HepG2 (cell line): ENCODE measurements at regions not wholly inside any gene's neighbourhood (a gene's known extent, or its start where the extent isn't known, plus 50 kb on each side); places are given as distances from the start of the nearest gene placed in this dataset.

Experiments
- BCL6 ChIP-seq: IDR thresholded peaks from 2 replicates; pipeline ENCODE4 v1.6.1; 2016; ENCODE audit warnings: missing genetic modification reagents, missing compliant biosample characterization
- EHMT2 ChIP-seq: fragments of 200-600 bp; sonication (generic); IDR thresholded peaks from 2 replicates; pipeline ENCODE4 v1.7.0; 2017; ENCODE audit warnings: antibody characterized with exemption, low read depth, low read length, borderline replicate concordance
- ETV5 ChIP-seq: IDR thresholded peaks from 2 replicates; pipeline ENCODE4 v1.6.1; 2018; ENCODE audit warnings: missing biosample characterization, missing genetic modification reagents, inconsistent platforms, borderline replicate concordance
- MATR3 ChIP-seq: sonication (generic); formaldehyde crosslinking; IDR thresholded peaks from 2 replicates; pipeline ENCODE4 v1.4.0; 2020; ENCODE audit warnings: missing genetic modification reagents
- NR2F6 ChIP-seq, 2 experiments: IDR thresholded peaks; 2 replicates each; pipeline ENCODE4 v1.6.1; 2016; ENCODE audit warnings: antibody characterized with exemption in 1 of 2, mild to moderate bottlenecking in 1 of 2
- RBAK ChIP-seq: sonication (generic); formaldehyde crosslinking; IDR thresholded peaks from 2 replicates; pipeline ENCODE4 v1.5.1; 2020; ENCODE audit warnings: mild to moderate bottlenecking, missing genetic modification reagents
- SP140L ChIP-seq: sonication (generic); formaldehyde crosslinking; IDR thresholded peaks from 2 replicates; pipeline ENCODE4 v1.4.0; 2020; ENCODE audit warnings: missing genetic modification reagents, borderline replicate concordance
- ZBTB3 ChIP-seq: sonication (generic); formaldehyde crosslinking; IDR thresholded peaks from 2 replicates; pipeline ENCODE4 v1.4.0; 2020; ENCODE audit warnings: low read depth, mild to moderate bottlenecking, moderate library complexity, missing genetic modification reagents, borderline replicate concordance
- ZFP36L2 ChIP-seq: sonication (generic); formaldehyde crosslinking; IDR thresholded peaks from 2 replicates; pipeline ENCODE4 v1.4.0; 2020; ENCODE audit warnings: missing genetic modification reagents
- ZNF136 ChIP-seq: sonication (generic); formaldehyde crosslinking; IDR thresholded peaks from 2 replicates; pipeline ENCODE4 v1.8.1; 2022; ENCODE audit warnings: low read depth, mild to moderate bottlenecking, moderate library complexity, missing genetic modification reagents
- ZNF207 ChIP-seq: fragments of 450-650 bp; IDR thresholded peaks from 2 replicates; pipeline ENCODE4 v1.6.1; 2016; ENCODE audit warnings: antibody characterized with exemption, borderline replicate concordance
- ZNF225 ChIP-seq: sonication (generic); formaldehyde crosslinking; IDR thresholded peaks from 2 replicates; pipeline ENCODE4 v1.4.0; 2020; ENCODE audit warnings: mild to moderate bottlenecking, missing genetic modification reagents
- TF ChIP-seq, protein P1 (sequence below): sonication (generic); formaldehyde crosslinking; IDR thresholded peaks from 2 replicates; pipeline ENCODE4 v1.4.0; 2020; ENCODE audit warnings: missing genetic modification reagents, mild to moderate bottlenecking, borderline replicate concordance
- TF ChIP-seq, protein P2 (sequence below): sonication (generic); formaldehyde crosslinking; IDR thresholded peaks from 2 replicates; pipeline ENCODE4 v1.5.1; 2020; ENCODE audit warnings: missing genetic modification reagents, mild to moderate bottlenecking, borderline replicate concordance
- TF ChIP-seq, protein P3 (sequence below): sonication (generic); formaldehyde crosslinking; IDR thresholded peaks from 2 replicates; pipeline ENCODE4 v1.8.1; 2022; ENCODE audit warnings: low read depth, mild to moderate bottlenecking, missing genetic modification reagents
- TF ChIP-seq, protein P4 (sequence below): IDR thresholded peaks from 2 replicates; pipeline ENCODE4 v1.6.1; 2016; ENCODE audit warnings: control low read depth
- TF ChIP-seq, protein P5 (sequence below): sonication (generic); formaldehyde crosslinking; IDR thresholded peaks from 2 replicates; pipeline ENCODE4 v1.4.0; 2020; ENCODE audit warnings: missing genetic modification reagents
- TF ChIP-seq, protein P6 (sequence below): sonication (generic); formaldehyde crosslinking; IDR thresholded peaks from 2 replicates; pipeline ENCODE4 v1.9.0; 2022; ENCODE audit warnings: low read depth, missing genetic modification reagents

DNA sequence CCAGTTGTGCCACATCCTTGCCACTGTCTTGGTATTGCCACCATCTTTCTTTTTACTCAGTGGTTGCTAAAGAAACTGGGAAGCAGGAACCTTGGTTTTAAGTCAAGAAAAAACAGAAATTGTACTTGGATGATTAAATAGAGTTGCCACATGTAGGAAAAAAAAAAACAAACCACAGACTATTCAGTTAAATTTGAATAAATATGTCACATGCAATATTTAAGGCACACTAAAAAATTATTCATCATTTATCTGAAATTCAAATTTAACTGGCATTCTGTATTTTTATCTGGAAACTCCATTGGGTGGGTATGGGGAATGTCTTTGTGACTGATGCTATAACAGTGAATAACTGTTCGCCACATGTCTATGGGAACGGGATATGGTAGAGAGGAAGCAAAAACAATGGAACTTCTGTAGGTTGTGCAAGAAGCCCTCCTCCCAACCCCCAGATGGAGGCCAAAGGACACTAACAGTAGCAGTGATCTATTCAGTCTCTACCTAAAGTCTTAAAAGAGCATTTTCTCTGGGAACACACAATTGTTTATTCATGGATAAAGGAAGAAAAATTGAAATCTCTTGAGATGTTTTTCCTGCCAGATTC, 57.0 kb upstream of the PLAC8 start (continued):
- TF ChIP-seq, protein P1, sequence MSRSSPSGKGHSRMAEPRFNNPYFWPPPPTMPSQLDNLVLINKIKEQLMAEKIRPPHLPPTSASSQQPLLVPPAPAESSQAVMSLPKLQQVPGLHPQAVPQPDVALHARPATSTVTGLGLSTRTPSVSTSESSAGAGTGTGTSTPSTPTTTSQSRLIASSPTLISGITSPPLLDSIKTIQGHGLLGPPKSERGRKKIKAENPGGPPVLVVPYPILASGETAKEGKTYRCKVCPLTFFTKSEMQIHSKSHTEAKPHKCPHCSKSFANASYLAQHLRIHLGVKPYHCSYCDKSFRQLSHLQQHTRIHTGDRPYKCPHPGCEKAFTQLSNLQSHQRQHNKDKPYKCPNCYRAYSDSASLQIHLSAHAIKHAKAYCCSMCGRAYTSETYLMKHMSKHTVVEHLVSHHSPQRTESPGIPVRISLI (CRISPR knock-in tag): no peak
- TF ChIP-seq ETV5 (CRISPR knock-in tag) (peak; percentile 56; the same call in 1 of the 2 replicates), NR2F6 (IDR thresholded peaks at IDR 0.05) (0 out of 2 replicates have a peak, but pooled peaks have one; percentile 35), NR2F6 (CRISPR knock-in tag; IDR thresholded peaks at IDR 0.05) (peak; percentile 31; the same call in 1 of the 2 replicates), ZNF136 (no peak), BCL6 (CRISPR knock-in tag) (no peak), ZNF207 (no peak), EHMT2 (peak; percentile 72), RBAK (no peak), MATR3 (CRISPR knock-in tag) (no peak), ZNF225 (CRISPR knock-in tag) (no peak), ZBTB3 (CRISPR knock-in tag) (no peak), SP140L (CRISPR knock-in tag) (no peak), ZFP36L2 (CRISPR knock-in tag) (no peak)
- TF ChIP-seq, protein P2, sequence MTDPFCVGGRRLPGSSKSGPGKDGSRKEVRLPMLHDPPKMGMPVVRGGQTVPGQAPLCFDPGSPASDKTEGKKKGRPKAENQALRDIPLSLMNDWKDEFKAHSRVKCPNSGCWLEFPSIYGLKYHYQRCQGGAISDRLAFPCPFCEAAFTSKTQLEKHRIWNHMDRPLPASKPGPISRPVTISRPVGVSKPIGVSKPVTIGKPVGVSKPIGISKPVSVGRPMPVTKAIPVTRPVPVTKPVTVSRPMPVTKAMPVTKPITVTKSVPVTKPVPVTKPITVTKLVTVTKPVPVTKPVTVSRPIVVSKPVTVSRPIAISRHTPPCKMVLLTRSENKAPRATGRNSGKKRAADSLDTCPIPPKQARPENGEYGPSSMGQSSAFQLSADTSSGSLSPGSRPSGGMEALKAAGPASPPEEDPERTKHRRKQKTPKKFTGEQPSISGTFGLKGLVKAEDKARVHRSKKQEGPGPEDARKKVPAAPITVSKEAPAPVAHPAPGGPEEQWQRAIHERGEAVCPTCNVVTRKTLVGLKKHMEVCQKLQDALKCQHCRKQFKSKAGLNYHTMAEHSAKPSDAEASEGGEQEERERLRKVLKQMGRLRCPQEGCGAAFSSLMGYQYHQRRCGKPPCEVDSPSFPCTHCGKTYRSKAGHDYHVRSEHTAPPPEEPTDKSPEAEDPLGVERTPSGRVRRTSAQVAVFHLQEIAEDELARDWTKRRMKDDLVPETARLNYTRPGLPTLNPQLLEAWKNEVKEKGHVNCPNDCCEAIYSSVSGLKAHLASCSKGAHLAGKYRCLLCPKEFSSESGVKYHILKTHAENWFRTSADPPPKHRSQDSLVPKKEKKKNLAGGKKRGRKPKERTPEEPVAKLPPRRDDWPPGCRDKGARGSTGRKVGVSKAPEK (CRISPR knock-in tag): no peak
- TF ChIP-seq, protein P3, sequence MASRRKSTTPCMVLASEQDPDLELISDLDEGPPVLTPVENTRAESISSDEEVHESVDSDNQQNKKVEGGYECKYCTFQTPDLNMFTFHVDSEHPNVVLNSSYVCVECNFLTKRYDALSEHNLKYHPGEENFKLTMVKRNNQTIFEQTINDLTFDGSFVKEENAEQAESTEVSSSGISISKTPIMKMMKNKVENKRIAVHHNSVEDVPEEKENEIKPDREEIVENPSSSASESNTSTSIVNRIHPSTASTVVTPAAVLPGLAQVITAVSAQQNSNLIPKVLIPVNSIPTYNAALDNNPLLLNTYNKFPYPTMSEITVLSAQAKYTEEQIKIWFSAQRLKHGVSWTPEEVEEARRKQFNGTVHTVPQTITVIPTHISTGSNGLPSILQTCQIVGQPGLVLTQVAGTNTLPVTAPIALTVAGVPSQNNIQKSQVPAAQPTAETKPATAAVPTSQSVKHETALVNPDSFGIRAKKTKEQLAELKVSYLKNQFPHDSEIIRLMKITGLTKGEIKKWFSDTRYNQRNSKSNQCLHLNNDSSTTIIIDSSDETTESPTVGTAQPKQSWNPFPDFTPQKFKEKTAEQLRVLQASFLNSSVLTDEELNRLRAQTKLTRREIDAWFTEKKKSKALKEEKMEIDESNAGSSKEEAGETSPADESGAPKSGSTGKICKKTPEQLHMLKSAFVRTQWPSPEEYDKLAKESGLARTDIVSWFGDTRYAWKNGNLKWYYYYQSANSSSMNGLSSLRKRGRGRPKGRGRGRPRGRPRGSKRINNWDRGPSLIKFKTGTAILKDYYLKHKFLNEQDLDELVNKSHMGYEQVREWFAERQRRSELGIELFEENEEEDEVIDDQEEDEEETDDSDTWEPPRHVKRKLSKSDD (CRISPR knock-in tag): no peak
- TF ChIP-seq, protein P4, sequence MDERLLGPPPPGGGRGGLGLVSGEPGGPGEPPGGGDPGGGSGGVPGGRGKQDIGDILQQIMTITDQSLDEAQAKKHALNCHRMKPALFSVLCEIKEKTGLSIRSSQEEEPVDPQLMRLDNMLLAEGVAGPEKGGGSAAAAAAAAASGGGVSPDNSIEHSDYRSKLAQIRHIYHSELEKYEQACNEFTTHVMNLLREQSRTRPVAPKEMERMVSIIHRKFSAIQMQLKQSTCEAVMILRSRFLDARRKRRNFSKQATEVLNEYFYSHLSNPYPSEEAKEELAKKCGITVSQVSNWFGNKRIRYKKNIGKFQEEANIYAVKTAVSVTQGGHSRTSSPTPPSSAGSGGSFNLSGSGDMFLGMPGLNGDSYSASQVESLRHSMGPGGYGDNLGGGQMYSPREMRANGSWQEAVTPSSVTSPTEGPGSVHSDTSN: no peak
- TF ChIP-seq, protein P5, sequence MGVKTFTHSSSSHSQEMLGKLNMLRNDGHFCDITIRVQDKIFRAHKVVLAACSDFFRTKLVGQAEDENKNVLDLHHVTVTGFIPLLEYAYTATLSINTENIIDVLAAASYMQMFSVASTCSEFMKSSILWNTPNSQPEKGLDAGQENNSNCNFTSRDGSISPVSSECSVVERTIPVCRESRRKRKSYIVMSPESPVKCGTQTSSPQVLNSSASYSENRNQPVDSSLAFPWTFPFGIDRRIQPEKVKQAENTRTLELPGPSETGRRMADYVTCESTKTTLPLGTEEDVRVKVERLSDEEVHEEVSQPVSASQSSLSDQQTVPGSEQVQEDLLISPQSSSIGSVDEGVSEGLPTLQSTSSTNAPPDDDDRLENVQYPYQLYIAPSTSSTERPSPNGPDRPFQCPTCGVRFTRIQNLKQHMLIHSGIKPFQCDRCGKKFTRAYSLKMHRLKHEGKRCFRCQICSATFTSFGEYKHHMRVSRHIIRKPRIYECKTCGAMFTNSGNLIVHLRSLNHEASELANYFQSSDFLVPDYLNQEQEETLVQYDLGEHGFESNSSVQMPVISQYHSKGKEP (CRISPR knock-in tag): no peak
- TF ChIP-seq, protein P6, sequence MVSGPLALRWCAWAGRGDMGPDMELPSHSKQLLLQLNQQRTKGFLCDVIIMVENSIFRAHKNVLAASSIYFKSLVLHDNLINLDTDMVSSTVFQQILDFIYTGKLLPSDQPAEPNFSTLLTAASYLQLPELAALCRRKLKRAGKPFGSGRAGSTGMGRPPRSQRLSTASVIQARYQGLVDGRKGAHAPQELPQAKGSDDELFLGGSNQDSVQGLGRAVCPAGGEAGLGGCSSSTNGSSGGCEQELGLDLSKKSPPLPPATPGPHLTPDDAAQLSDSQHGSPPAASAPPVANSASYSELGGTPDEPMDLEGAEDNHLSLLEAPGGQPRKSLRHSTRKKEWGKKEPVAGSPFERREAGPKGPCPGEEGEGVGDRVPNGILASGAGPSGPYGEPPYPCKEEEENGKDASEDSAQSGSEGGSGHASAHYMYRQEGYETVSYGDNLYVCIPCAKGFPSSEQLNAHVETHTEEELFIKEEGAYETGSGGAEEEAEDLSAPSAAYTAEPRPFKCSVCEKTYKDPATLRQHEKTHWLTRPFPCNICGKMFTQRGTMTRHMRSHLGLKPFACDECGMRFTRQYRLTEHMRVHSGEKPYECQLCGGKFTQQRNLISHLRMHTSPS (CRISPR knock-in tag): no peak
